Epithelial cell of esophagus (primary cell): ENCODE measurements at regions not wholly inside any gene's neighbourhood (a gene's known extent, or its start where the extent isn't known, plus 50 kb on each side); places are given as distances from the start of the nearest gene placed in this dataset.

Experiments used
- DNase-seq: peaks from one replicate; pipeline ENCODE4 v3.0.0; 2010; ENCODE audit warnings: low read depth
- H3K4me3 ChIP-seq: 2 replicates; pipeline ENCODE4 v1.5.1; 2011; ENCODE audit warnings: mild to moderate bottlenecking, low read length, control low read depth
- TF ChIP-seq, protein P1 (sequence below): IDR thresholded peaks from 2 replicates; pipeline ENCODE4 v1.5.1; 2011; ENCODE audit warnings: low read depth, mild to moderate bottlenecking, low read length, control low read depth, inconsistent platforms; ENCODE audit not compliant: insufficient read depth; ENCODE audit errors: missing control alignments

DNA sequence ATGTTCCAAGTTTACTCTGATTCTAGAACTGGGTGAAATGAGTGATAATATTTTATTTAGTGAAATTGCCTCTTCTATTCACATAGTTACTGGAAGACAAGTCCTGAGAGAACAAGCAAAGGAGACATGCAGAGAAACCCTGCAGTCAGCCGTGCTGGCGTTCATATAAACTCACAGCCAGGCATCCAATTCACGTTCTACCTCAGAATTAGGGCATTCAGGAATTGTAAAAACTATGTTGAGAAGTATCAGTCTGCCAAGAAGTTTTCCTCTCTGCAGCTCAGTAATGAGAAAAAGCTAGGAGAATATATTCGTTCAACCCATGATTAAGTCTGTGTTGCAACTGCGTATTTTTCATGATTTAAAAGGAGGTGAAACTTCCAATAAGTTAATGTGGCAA is 156.2 kb upstream of the DSEL start:
- no peak for DNase-seq
- TF ChIP-seq, protein P1, sequence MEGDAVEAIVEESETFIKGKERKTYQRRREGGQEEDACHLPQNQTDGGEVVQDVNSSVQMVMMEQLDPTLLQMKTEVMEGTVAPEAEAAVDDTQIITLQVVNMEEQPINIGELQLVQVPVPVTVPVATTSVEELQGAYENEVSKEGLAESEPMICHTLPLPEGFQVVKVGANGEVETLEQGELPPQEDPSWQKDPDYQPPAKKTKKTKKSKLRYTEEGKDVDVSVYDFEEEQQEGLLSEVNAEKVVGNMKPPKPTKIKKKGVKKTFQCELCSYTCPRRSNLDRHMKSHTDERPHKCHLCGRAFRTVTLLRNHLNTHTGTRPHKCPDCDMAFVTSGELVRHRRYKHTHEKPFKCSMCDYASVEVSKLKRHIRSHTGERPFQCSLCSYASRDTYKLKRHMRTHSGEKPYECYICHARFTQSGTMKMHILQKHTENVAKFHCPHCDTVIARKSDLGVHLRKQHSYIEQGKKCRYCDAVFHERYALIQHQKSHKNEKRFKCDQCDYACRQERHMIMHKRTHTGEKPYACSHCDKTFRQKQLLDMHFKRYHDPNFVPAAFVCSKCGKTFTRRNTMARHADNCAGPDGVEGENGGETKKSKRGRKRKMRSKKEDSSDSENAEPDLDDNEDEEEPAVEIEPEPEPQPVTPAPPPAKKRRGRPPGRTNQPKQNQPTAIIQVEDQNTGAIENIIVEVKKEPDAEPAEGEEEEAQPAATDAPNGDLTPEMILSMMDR: no peak

GRCh38 chr18:67672155-67672554 is 155.6 kb upstream of the DSEL start:
- peak; percentile 68 for DNase-seq
- TF ChIP-seq, protein P1: no peak
- H3K4me3 ChIP-seq: no peak overlapping the region

More for the DNA sequence above, 156.2 kb upstream of the DSEL start:
- H3K4me3 ChIP-seq: no peak overlapping the region

DNA sequence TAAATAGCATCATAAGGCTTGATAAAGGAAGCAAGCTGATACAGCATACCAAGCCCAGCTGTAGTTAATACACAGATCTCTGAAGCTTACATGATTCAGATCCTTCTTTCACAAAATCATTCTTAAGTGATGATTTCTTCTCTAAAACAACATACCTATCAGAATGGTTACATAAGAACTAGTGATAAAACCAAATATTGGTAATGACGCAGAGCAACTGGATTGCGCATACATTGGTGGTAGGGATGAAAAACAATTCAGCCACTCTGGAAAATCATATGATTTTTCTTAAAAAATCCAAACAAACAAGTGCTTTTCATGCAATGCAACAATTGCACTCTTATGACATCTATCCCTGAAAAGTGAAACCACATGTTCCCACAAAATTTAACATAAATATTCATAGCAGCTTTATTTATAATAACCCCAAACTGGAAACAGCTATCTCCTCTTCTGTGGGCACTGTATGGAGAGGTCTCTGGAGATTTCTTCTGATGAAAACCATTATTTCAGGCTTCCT is 153.6 kb upstream of the DSEL start:
- no peak overlapping the region for H3K4me3 ChIP-seq
- DNase-seq: peak; percentile 57
- TF ChIP-seq, protein P1: no peak

GRCh38 chr18:67665266-67665665 is 148.7 kb upstream of the DSEL start:
- peak; percentile 57 for DNase-seq
- H3K4me3 ChIP-seq: no peak overlapping the region
- TF ChIP-seq, protein P1: no peak

GRCh38 chr18:67662996-67663395 is 146.5 kb upstream of the DSEL start:
- DNase-seq: no peak
- H3K4me3 ChIP-seq: no peak overlapping the region
- TF ChIP-seq, protein P1: no peak

GRCh38 chr18:67661555-67661954 is 145.0 kb upstream of the DSEL start:
- TF ChIP-seq, protein P1: no peak
- DNase-seq: peak; percentile 53

DNA sequence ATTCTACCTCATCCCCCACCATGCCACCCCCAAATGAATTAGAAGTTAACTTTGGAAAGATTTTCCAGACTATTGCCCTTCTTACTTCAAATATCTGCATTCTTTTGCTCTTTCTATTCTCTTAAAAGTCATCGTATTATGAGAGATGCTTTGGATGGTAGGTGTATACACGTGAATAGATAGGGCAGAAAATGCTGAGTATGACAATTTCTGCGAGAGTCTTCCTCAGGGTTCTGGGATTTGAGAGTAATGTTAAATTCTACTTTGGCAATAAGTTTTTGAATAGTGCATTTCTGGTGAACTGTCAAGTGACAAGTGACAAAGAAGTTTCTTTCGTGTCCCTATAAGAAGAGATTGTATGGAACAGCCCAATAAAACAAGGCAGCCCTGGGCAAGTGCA is 137.6 kb upstream of the DSEL start:
- no peak overlapping the region for H3K4me3 ChIP-seq
- DNase-seq: no peak
- TF ChIP-seq, protein P1: no peak

More at GRCh38 chr18:67661555-67661954, 145.0 kb upstream of the DSEL start:
- H3K4me3 ChIP-seq: no peak overlapping the region
